KMS-11 (cell line): ENCODE measurements at regions not wholly inside any gene's neighbourhood (a gene's known extent, or its start where the extent isn't known, plus 50 kb on each side); places are given as distances from the start of the nearest gene placed in this dataset.

Experiments used
- H2AFZ ChIP-seq: fragments of 200-600 bp; sonication (generic); 2 replicates; pipeline ENCODE4 v1.6.1; 2016; ENCODE audit warnings: antibody characterized with exemption, mixed run types, low read depth
- H3K27ac ChIP-seq: fragments of 200-600 bp; sonication (generic); 2 replicates; pipeline ENCODE4 v1.6.1; 2016; ENCODE audit warnings: mild to moderate bottlenecking, mixed run types
- H3K27me3 ChIP-seq: fragments of 200-600 bp; sonication (generic); 2 replicates; pipeline ENCODE4 v1.6.1; 2017; ENCODE audit warnings: mild to moderate bottlenecking, low read depth, mixed run types, moderate library complexity; ENCODE audit not compliant: insufficient read depth
- H3K36me3 ChIP-seq: fragments of 200-600 bp; sonication (generic); 2 replicates; pipeline ENCODE4 v1.6.1; 2017; ENCODE audit warnings: mild to moderate bottlenecking, mixed run types; ENCODE audit not compliant: insufficient read depth
- H3K4me1 ChIP-seq: fragments of 200-600 bp; sonication (generic); 2 replicates; pipeline ENCODE4 v1.6.1; 2016; ENCODE audit warnings: mild to moderate bottlenecking, low read depth, mixed run types; ENCODE audit not compliant: poor library complexity, severe bottlenecking
- H3K4me2 ChIP-seq: fragments of 200-600 bp; sonication (generic); 2 replicates; pipeline ENCODE4 v1.7.0; 2016; ENCODE audit warnings: mild to moderate bottlenecking, mixed run types
- H3K4me3 ChIP-seq: fragments of 200-600 bp; sonication (generic); IDR thresholded peaks from 2 replicates; pipeline ENCODE4 v1.6.1; 2017; ENCODE audit warnings: low read depth, low read length, mixed read lengths; ENCODE audit not compliant: insufficient read depth
- H3K79me2 ChIP-seq: fragments of 200-600 bp; sonication (generic); 2 replicates; pipeline ENCODE4 v1.6.1; 2016; ENCODE audit warnings: low read depth, mixed run types; ENCODE audit not compliant: insufficient read depth
- H3K9ac ChIP-seq: fragments of 200-600 bp; sonication (generic); 2 replicates; pipeline ENCODE4 v1.6.1; 2016; ENCODE audit warnings: mild to moderate bottlenecking, mixed run types
- H4K20me1 ChIP-seq: fragments of 200-600 bp; sonication (generic); 2 replicates; pipeline ENCODE4 v1.6.1; 2016; ENCODE audit warnings: mild to moderate bottlenecking, mixed run types; ENCODE audit not compliant: insufficient read depth
- TF ChIP-seq, protein P1 (sequence below): fragments of 200-600 bp; sonication (generic); conservative IDR thresholded peaks from 2 replicates; pipeline ENCODE4 v1.6.1; 2017; ENCODE audit warnings: low read depth, mild to moderate bottlenecking, antibody characterized with exemption, low read length, moderate library complexity, mixed read lengths

DNA sequence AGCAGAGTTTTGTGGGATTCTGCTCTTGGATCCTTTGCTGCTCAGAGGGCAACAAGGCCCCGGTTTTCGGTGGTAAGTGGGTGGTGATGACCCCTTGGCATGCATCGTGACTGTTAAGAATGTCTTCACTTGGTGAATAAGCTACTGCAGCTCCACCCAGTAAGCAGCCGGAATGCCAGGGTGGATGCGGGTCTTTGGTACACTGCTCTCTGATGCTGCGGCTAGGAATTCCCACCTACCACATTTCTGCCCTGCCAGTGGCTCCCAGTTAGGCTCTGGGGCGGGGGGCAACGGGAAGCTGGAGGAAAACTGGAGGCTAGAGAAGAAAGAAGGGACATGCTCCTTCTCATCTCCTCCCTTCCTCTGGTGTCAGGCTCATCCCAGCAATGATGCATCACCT is 180.4 kb upstream of the GALNT2 start:
- H3K36me3 ChIP-seq: no peaks in the 10 kb centered on the region
- TF ChIP-seq, protein P1, sequence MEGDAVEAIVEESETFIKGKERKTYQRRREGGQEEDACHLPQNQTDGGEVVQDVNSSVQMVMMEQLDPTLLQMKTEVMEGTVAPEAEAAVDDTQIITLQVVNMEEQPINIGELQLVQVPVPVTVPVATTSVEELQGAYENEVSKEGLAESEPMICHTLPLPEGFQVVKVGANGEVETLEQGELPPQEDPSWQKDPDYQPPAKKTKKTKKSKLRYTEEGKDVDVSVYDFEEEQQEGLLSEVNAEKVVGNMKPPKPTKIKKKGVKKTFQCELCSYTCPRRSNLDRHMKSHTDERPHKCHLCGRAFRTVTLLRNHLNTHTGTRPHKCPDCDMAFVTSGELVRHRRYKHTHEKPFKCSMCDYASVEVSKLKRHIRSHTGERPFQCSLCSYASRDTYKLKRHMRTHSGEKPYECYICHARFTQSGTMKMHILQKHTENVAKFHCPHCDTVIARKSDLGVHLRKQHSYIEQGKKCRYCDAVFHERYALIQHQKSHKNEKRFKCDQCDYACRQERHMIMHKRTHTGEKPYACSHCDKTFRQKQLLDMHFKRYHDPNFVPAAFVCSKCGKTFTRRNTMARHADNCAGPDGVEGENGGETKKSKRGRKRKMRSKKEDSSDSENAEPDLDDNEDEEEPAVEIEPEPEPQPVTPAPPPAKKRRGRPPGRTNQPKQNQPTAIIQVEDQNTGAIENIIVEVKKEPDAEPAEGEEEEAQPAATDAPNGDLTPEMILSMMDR: no peak
- no peak overlapping the region for H3K4me2 ChIP-seq
- H2AFZ ChIP-seq: no peak overlapping the region
- no peak overlapping the region for H3K27ac ChIP-seq
- no peaks in the 10 kb centered on the region for H3K79me2 ChIP-seq
- H3K27me3 ChIP-seq: no peaks in the 10 kb centered on the region
- H3K4me3 ChIP-seq: no peak overlapping the region
- no peak overlapping the region for H3K9ac ChIP-seq
- no peaks in the 10 kb centered on the region for H4K20me1 ChIP-seq
- H3K4me1 ChIP-seq: peaks cover 10% of the 10 kb centered on the region

DNA sequence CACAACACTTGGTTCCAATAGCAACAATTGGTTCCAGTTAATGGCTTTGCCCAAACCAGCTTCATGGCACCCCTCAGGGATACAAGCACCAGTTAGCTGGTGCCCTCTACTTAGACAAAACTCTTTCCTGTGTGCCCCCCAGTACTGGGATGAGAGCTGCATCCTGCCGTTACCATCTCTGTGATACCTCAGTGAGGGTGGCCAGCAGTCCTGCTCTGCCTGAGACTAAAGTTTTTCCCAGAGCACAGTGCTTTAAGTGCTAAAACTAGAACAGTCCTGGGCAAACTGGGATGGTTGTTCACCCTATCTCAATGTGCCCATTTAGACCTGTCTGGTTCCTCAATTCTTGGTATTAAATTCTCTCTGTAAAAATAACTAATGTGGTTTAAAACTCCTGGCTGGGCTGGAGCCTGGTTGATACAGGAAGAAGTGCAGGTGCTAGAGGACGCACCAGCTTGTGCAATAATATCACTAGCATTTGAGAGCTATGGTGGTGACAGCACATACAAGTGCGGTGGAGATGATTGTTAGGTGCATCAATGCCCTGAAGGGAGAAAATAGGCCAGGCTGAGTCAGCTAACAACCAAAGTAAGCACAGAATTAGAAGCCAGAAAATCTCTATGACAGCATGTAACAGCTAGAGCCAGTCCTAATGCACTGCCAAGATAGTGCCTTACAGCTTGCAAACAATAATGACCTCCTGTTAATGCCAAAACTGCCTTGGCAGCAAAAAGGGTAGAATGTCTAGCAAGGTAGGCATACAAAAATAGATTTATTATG is 179.8 kb upstream of the GALNT2 start:
- no peaks in the 10 kb centered on the region for H3K36me3 ChIP-seq
- no peak overlapping the region for H2AFZ ChIP-seq
- no peak overlapping the region for H3K9ac ChIP-seq
- H3K4me3 ChIP-seq: no peak overlapping the region
- H3K27ac ChIP-seq: no peak overlapping the region
- no peaks in the 10 kb centered on the region for H3K79me2 ChIP-seq
- TF ChIP-seq, protein P1: no peak
- H3K27me3 ChIP-seq: no peaks in the 10 kb centered on the region
- H4K20me1 ChIP-seq: no peaks in the 10 kb centered on the region
- peaks cover 10% of the 10 kb centered on the region for H3K4me1 ChIP-seq
- no peak overlapping the region for H3K4me2 ChIP-seq

DNA sequence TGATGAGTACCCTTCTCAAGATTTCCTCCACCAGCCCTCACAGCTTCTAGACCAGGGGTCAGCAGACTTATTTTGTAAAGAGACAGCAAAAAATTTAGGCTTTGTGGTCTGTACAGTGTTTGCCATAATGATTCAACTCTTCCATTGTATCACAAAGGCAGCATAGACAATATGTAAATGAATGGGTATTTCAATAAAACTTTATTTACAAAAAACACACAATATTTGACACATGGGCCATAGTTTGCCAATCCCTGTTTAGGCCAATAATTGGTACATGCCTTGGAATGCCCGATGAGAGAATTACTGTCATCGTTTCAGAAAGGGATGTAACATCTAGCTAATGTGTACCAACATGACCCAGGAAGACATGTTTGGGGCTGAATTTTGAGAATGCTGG is 178.9 kb upstream of the GALNT2 start:
- no peak overlapping the region for H3K27ac ChIP-seq
- H3K4me2 ChIP-seq: no peak overlapping the region
- no peak overlapping the region for H3K9ac ChIP-seq
- H3K79me2 ChIP-seq: no peaks in the 10 kb centered on the region
- H3K27me3 ChIP-seq: no peaks in the 10 kb centered on the region
- no peak overlapping the region for H2AFZ ChIP-seq
- no peaks in the 10 kb centered on the region for H4K20me1 ChIP-seq
- TF ChIP-seq, protein P1: no peak
- H3K4me3 ChIP-seq: no peak overlapping the region
- no peaks in the 10 kb centered on the region for H3K36me3 ChIP-seq
- peaks cover 6% of the 10 kb centered on the region for H3K4me1 ChIP-seq

DNA sequence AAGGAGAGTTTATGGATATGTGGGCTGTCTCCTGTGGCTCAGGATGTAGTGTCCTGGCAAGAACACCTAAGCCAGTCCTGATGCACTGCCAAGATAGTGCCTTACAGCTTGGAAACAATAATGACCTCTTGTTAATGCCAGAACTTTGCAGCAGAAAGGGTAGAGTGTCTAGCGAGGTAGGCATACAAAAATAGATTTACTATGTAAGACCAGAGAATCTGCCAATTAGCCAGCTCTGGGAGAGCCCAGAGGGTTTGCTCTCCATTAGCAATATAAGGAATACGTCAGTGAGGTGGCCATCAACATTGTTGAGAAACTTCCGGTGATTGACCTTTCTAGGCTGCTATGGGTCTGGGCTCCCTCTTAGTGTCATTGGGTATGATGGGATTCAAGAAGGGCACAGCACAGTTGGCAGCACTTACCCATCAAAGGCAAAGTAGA is 178.5 kb upstream of the GALNT2 start:
- H4K20me1 ChIP-seq: no peaks in the 10 kb centered on the region
- no peak overlapping the region for H3K27ac ChIP-seq
- H3K36me3 ChIP-seq: no peaks in the 10 kb centered on the region
- TF ChIP-seq, protein P1: no peak
- no peaks in the 10 kb centered on the region for H3K27me3 ChIP-seq
- peaks cover 2% of the 10 kb centered on the region for H3K4me1 ChIP-seq
- no peaks in the 10 kb centered on the region for H3K79me2 ChIP-seq
- H3K4me3 ChIP-seq: no peak overlapping the region
- no peak overlapping the region for H2AFZ ChIP-seq
- H3K4me2 ChIP-seq: no peak overlapping the region
- no peak overlapping the region for H3K9ac ChIP-seq
